ENCODE measurements at regions not wholly inside any gene's neighbourhood (a gene's known extent, or its start where the extent isn't known, plus 50 kb on each side); places are given as distances from the start of the nearest gene placed in this dataset.

DNA sequence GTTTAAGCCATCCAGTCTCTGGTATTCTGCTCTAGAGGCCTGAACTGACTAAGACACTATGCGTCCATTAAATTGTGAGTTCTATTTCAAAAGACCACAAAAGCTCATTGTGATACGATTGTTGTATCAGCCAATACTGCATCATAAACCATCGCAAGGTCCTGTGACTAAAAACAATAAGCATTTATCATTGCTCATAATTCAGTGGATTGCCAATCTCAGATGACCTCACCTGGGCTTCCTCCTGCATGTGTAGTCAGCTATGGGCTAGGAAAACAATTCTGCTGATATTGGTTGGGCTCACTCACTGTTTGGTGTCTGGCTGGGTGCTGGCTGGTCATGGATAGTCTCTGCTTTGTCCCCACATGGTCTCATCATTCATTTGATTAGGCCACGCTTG is 592.7 kb upstream of the BTBD3 start:
- TF ChIP-seq, protein P1, sequence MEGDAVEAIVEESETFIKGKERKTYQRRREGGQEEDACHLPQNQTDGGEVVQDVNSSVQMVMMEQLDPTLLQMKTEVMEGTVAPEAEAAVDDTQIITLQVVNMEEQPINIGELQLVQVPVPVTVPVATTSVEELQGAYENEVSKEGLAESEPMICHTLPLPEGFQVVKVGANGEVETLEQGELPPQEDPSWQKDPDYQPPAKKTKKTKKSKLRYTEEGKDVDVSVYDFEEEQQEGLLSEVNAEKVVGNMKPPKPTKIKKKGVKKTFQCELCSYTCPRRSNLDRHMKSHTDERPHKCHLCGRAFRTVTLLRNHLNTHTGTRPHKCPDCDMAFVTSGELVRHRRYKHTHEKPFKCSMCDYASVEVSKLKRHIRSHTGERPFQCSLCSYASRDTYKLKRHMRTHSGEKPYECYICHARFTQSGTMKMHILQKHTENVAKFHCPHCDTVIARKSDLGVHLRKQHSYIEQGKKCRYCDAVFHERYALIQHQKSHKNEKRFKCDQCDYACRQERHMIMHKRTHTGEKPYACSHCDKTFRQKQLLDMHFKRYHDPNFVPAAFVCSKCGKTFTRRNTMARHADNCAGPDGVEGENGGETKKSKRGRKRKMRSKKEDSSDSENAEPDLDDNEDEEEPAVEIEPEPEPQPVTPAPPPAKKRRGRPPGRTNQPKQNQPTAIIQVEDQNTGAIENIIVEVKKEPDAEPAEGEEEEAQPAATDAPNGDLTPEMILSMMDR (IDR thresholded peaks at IDR 0.05; ENCODE audit: insufficient read depth, low read length): no peak
- H3K4me3 ChIP-seq (ENCODE audit: low read depth, low read length): no peak overlapping the region
- no peak for DNase-seq (ENCODE audit: low read depth)

DNA sequence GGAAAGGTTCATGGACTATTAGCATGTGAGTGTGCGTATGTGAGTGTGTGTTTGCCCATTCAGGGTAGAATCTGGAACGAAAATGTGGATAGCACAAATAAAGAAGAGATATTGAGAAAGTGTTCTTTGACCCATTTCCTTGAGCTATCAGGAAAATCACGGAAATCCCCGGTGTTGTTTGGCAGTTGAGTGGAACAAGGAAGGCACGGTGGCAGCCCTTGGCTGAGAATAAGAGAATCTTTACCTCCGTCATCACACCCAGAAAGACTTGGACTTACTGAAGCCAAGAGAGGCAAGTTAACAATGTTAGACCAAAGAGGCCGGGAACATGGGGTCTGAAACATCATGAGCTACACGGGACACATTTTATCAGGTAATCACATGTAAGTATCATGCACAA is 588.9 kb upstream of the BTBD3 start:
- TF ChIP-seq, protein P1 (IDR thresholded peaks at IDR 0.05; ENCODE audit: insufficient read depth, low read length): no peak
- no peak for DNase-seq (ENCODE audit: low read depth)
- H3K4me3 ChIP-seq (ENCODE audit: low read depth, low read length): no peak overlapping the region

DNA sequence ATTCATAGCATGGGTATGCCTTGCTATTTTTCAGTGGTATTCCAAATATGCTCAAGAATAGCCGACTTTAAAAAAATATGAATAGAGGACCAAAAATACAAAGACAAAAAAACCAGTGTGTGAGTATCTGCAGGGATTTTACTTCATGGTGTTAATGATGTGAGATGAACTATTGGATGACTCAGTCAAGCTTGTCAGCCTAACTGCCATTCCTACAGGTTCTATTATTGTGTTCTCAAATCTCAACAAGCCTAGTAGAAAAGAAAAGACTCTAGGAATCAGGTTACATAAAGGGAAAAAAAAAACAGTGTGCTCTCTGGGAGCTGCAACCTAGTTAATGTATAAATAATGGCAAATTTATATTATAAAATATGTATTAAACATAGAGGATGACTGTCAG is 588.4 kb upstream of the BTBD3 start:
- TF ChIP-seq, protein P1 (IDR thresholded peaks at IDR 0.05; ENCODE audit: insufficient read depth, low read length): no peak
- no peak overlapping the region for H3K4me3 ChIP-seq (ENCODE audit: low read depth, low read length)
- DNase-seq (ENCODE audit: low read depth): no peak

DNA sequence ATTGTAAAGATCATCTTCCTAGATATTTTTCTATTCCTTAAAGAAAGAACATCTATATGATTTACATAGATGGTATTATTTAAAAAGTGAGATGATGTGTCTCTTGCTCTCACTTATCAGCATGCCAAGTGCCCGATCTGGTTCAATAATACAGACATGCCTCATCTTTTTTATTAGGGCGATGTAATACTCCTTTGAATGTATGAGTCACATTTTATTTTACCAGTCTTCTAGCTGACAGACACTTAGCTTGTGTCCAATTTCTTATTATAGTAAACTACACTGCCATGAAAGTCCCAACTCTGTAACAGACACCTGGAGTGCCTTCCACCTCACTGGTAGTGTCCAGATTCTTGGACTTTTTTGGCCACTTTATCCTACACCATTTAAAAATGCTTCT is 586.6 kb upstream of the BTBD3 start:
- no peak for DNase-seq (ENCODE audit: low read depth)
- TF ChIP-seq, protein P1 (IDR thresholded peaks at IDR 0.05; ENCODE audit: insufficient read depth, low read length): no peak
- H3K4me3 ChIP-seq (ENCODE audit: low read depth, low read length): no peak overlapping the region

DNA sequence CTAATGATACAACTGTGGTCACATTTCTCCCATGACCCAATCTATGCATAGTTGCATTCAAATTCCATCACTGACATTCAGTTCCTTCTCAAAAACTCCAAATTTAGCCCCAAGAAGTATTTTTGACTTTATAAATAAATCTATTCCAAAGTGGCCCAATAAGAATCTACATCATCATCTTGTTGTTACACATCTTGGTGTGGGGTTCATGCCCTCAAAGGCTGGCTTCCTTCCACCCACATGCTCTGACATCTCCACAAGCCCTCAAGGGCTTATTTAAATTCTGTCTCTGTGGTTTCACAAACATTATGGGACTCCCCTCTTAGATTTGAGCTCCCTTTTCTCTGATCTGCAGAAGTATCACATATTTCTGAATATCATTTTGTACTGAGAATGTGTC is 585.3 kb upstream of the BTBD3 start:
- no peak overlapping the region for H3K4me3 ChIP-seq (ENCODE audit: low read depth, low read length)
- TF ChIP-seq, protein P1 (IDR thresholded peaks at IDR 0.05; ENCODE audit: insufficient read depth, low read length): no peak
- no peak for DNase-seq (ENCODE audit: low read depth)

DNA sequence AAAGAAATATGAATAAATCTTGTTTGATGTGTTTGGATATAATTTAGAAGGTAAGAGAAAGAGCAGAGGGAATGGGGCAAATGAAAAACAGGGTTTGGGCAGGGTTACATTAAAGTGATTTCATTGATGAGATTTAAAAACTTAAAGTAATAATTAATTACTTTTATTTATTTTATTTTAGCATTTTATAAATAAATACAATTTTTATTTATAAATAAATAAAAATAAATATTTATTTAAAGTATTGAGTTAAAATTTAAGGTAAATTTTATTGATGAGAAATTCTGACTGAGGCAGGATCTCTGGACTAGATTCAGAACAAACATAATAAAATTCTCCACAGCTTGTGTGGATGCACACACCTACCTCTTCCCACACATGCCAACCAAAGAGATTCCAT is 584.1 kb upstream of the BTBD3 start:
- TF ChIP-seq, protein P1 (IDR thresholded peaks at IDR 0.05; ENCODE audit: insufficient read depth, low read length): no peak
- no peak for DNase-seq (ENCODE audit: low read depth)
- no peak overlapping the region for H3K4me3 ChIP-seq (ENCODE audit: low read depth, low read length)

DNA sequence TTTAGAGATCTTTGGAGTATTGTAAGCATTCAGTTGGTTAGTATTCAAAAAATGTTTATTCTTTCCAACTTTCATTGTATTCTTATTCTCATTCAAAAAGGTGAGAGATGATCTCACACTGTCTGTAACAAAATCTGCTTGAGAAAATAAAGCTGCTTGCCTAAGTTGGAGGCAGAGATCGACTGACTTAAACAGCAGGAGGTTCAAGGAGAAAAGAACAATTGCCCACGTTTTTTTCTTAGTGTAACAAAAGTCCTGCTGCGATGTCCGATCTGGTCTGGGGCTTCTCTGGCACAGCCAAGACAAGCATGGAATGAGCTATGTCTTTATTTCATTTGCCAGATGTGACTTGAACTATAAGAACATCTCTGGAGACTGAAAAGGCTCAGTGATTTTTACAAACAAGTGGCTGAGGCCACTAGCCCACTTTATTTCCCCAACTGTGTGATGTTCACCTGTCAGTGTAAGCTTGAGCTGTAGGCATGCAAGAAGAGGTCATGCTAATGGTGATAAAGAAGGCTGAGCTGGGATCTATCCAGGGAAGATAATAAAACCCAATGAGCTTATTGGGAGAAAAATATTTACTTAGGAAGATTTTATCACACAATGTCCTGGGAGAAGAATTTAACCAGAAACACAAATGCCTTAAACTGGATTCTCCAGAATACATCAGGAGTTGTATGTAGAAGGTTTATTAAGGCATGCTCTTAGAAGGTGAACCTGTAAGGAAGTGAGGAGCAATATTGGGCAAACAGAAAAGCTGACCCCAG is 580.1 kb upstream of the BTBD3 start:
- no peak overlapping the region for H3K4me3 ChIP-seq (ENCODE audit: low read depth, low read length)
- TF ChIP-seq, protein P1 (IDR thresholded peaks at IDR 0.05; ENCODE audit: insufficient read depth, low read length): no peak
- no peak for DNase-seq (ENCODE audit: low read depth)

Data from fibroblast of the aortic adventitia (primary cell).